HEK293 (cell line): ENCODE measurements at regions not wholly inside any gene's neighbourhood (a gene's known extent, or its start where the extent isn't known, plus 50 kb on each side); places are given as distances from the start of the nearest gene placed in this dataset.

Experiments used
- CTCF ChIA-PET: fragments of 350-600 bp; formaldehyde crosslinking; extraction: SDS; loops from one replicate; lab custom pipeline; 2021; ENCODE audit warnings: antibody characterized with exemption; lab: Yijun Ruan, JAX
- POLR2A ChIA-PET: fragments of 300-600 bp; formaldehyde crosslinking; extraction: SDS; loops from one replicate; lab custom pipeline; 2020; ENCODE audit warnings: antibody characterized with exemption, inconsistent platforms; lab: Yijun Ruan, JAX
- H3K27ac ChIP-seq: fragments of 200-500 bp; sonication (Bioruptor generic); 2 replicates; pipeline ENCODE4 v1.5.1; 2014; ENCODE audit warnings: low read depth, low read length, control low read depth, inconsistent platforms; ENCODE audit errors: extremely low read depth
- H3K36me3 ChIP-seq, 2 experiments: fragments of 200-500 bp in 1 of 2; sonication (Bioruptor generic) in 1 of 2; 1 replicate in 1 of 2; 2 replicates in 1 of 2; pipeline ENCODE4 v1.5.1; 2014 to 2017; ENCODE audit warnings: inconsistent platforms in 2 of 2, low read length in 2 of 2; ENCODE audit not compliant: control insufficient read depth in 2 of 2, insufficient read depth in 1 of 2
- H3K4me1 ChIP-seq: fragments of 200-500 bp; sonication (Bioruptor generic); 2 replicates; pipeline ENCODE4 v1.5.1; 2014; ENCODE audit warnings: mild to moderate bottlenecking, low read length, inconsistent platforms; ENCODE audit not compliant: control insufficient read depth, insufficient read depth
- H3K4me3 ChIP-seq: 2 replicates; pipeline ENCODE4 v1.5.1; 2011; ENCODE audit warnings: low read depth, mild to moderate bottlenecking, control low read depth, low read length, moderate library complexity
- H3K9me3 ChIP-seq: fragments of 200-500 bp; sonication (Bioruptor generic); 2 replicates; pipeline ENCODE4 v1.5.1; 2014; ENCODE audit warnings: low read depth, low read length, inconsistent platforms; ENCODE audit not compliant: control insufficient read depth, insufficient read depth
- IKZF3 ChIP-seq: fragments of 450-650 bp; IDR thresholded peaks from 2 replicates; pipeline ENCODE4 v1.5.0; 2018; ENCODE audit warnings: missing biosample characterization, mild to moderate bottlenecking, missing genetic modification characterization, moderate library complexity
- SETDB1 ChIP-seq: IDR thresholded peaks from one replicate; pipeline ENCODE4 v1.6.1; 2017; ENCODE audit warnings: mild to moderate bottlenecking, low read length, moderate library complexity, mixed read lengths; ENCODE audit not compliant: insufficient read length
- TRIM28 ChIP-seq: IDR thresholded peaks from 2 replicates; pipeline ENCODE4 v1.6.1; 2011; ENCODE audit warnings: low read length, control low read depth, borderline replicate concordance
- ZBTB17 ChIP-seq: fragments of 450-650 bp; formaldehyde crosslinking; IDR thresholded peaks from 2 replicates; pipeline ENCODE4 v1.5.1; 2016; ENCODE audit warnings: missing biosample characterization, missing genetic modification characterization
- ZNF146 ChIP-seq: fragments of 450-650 bp; formaldehyde crosslinking; IDR thresholded peaks from 2 replicates; pipeline ENCODE4 v1.5.1; 2016; ENCODE audit warnings: missing biosample characterization, missing genetic modification characterization
- ZNF221 ChIP-seq: fragments of 450-650 bp; formaldehyde crosslinking; IDR thresholded peaks from 2 replicates; pipeline ENCODE4 v1.5.1; 2017; ENCODE audit warnings: missing biosample characterization, missing genetic modification characterization, borderline replicate concordance
- ZNF239 ChIP-seq: fragments of 450-650 bp; formaldehyde crosslinking; IDR thresholded peaks from 2 replicates; pipeline ENCODE4 v1.5.1; 2016; ENCODE audit warnings: missing biosample characterization, missing genetic modification characterization
- ZNF248 ChIP-seq: fragments of 450-650 bp; formaldehyde crosslinking; IDR thresholded peaks from 2 replicates; pipeline ENCODE4 v1.5.1; 2017; ENCODE audit warnings: missing biosample characterization, missing genetic modification characterization
- ZNF416 ChIP-seq: fragments of 450-650 bp; formaldehyde crosslinking; IDR thresholded peaks from 2 replicates; pipeline ENCODE4 v1.5.1; 2016; ENCODE audit warnings: missing biosample characterization, missing genetic modification characterization
- ZNF529 ChIP-seq: fragments of 450-650 bp; formaldehyde crosslinking; IDR thresholded peaks from 2 replicates; pipeline ENCODE4 v1.5.1; 2017; ENCODE audit warnings: missing genetic modification characterization, missing biosample characterization; ENCODE audit not compliant: insufficient replicate concordance
- ZNF561 ChIP-seq: fragments of 450-650 bp; IDR thresholded peaks from 2 replicates; pipeline ENCODE4 v1.5.1; 2018; ENCODE audit warnings: missing biosample characterization, missing genetic modification characterization, borderline replicate concordance
- ZNF585B ChIP-seq: fragments of 450-650 bp; formaldehyde crosslinking; IDR thresholded peaks from 2 replicates; pipeline ENCODE4 v1.5.1; 2016; ENCODE audit warnings: missing biosample characterization, missing genetic modification characterization
- ZNF623 ChIP-seq: fragments of 450-650 bp; formaldehyde crosslinking; IDR thresholded peaks from 2 replicates; pipeline ENCODE4 v1.5.1; 2016; ENCODE audit warnings: missing biosample characterization, missing genetic modification characterization
- ZNF624 ChIP-seq: fragments of 450-650 bp; formaldehyde crosslinking; IDR thresholded peaks from 2 replicates; pipeline ENCODE4 v1.5.1; 2017; ENCODE audit warnings: missing biosample characterization, missing genetic modification characterization
- ZNF629 ChIP-seq: fragments of 450-650 bp; formaldehyde crosslinking; IDR thresholded peaks from 2 replicates; pipeline ENCODE4 v1.5.1; 2017; ENCODE audit warnings: missing biosample characterization, missing genetic modification characterization
- ZNF658 ChIP-seq: fragments of 450-650 bp; formaldehyde crosslinking; IDR thresholded peaks from 2 replicates; pipeline ENCODE4; 2016; ENCODE audit warnings: missing biosample characterization, missing genetic modification characterization
- ZNF776 ChIP-seq: fragments of 450-650 bp; formaldehyde crosslinking; IDR thresholded peaks from 2 replicates; pipeline ENCODE4 v1.5.0; 2017; ENCODE audit warnings: missing biosample characterization, missing genetic modification characterization, borderline replicate concordance
- ZNF791 ChIP-seq: fragments of 450-650 bp; formaldehyde crosslinking; IDR thresholded peaks from 2 replicates; pipeline ENCODE4 v1.5.1; 2016; ENCODE audit warnings: missing biosample characterization, missing genetic modification characterization
- TF ChIP-seq, protein P1 (sequence below): fragments of 450-650 bp; formaldehyde crosslinking; IDR thresholded peaks from 2 replicates; pipeline ENCODE4 v1.5.1; 2016; ENCODE audit warnings: missing biosample characterization, missing genetic modification characterization
- TF ChIP-seq, protein P2 (sequence below): fragments of 450-650 bp; formaldehyde crosslinking; IDR thresholded peaks from 2 replicates; pipeline ENCODE4 v1.5.1; 2016; ENCODE audit warnings: missing biosample characterization, missing genetic modification characterization, borderline replicate concordance
- TF ChIP-seq, protein P3 (sequence below): fragments of 450-650 bp; formaldehyde crosslinking; IDR thresholded peaks from 2 replicates; pipeline ENCODE4 v1.5.1; 2017; ENCODE audit warnings: missing biosample characterization, missing genetic modification characterization
- TF ChIP-seq, protein P4 (sequence below): fragments of 450-650 bp; formaldehyde crosslinking; IDR thresholded peaks from 2 replicates; pipeline ENCODE4 v1.5.1; 2016; ENCODE audit warnings: missing biosample characterization, missing genetic modification characterization
- TF ChIP-seq, protein P5 (sequence below): fragments of 450-650 bp; formaldehyde crosslinking; conservative IDR thresholded peaks from 2 replicates; pipeline ENCODE4 v1.5.1; 2016; ENCODE audit warnings: low read depth, missing biosample characterization, missing genetic modification characterization

DNA sequence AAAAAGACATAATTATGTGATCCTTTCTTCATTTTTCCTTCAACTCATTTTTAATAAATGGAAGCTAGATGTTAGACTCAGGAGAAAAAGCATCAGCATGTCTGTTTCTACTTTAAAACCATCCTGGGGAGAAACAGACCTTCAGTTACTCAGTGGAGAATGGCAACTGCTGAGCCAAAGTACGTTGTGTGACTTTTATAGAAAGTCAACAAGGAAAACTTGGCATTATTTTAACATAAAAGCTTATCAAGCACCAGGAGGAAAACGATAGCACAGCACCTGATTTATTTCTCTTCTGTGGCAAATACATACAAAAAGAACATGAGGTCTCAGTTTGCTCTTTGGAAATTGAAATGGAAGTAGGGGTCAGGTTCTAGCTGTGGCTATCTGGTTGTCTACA, 115.3 kb upstream of the RIPOR2 start:
- Histone ChIP-seq H3K36me3 (no peaks in the 10 kb centered on the region), H3K4me1 (no peaks in the 10 kb centered on the region; the same call in 1 of the 2 replicates), H3K9me3 (no peaks in the 10 kb centered on the region), H3K27ac (no peak overlapping the region), H3K4me3 (no peak overlapping the region)
- ChIA-PET POLR2A (no interaction called here), CTCF (no interaction called here)
- TF ChIP-seq SETDB1 = no peak
- TF ChIP-seq, protein P1, sequence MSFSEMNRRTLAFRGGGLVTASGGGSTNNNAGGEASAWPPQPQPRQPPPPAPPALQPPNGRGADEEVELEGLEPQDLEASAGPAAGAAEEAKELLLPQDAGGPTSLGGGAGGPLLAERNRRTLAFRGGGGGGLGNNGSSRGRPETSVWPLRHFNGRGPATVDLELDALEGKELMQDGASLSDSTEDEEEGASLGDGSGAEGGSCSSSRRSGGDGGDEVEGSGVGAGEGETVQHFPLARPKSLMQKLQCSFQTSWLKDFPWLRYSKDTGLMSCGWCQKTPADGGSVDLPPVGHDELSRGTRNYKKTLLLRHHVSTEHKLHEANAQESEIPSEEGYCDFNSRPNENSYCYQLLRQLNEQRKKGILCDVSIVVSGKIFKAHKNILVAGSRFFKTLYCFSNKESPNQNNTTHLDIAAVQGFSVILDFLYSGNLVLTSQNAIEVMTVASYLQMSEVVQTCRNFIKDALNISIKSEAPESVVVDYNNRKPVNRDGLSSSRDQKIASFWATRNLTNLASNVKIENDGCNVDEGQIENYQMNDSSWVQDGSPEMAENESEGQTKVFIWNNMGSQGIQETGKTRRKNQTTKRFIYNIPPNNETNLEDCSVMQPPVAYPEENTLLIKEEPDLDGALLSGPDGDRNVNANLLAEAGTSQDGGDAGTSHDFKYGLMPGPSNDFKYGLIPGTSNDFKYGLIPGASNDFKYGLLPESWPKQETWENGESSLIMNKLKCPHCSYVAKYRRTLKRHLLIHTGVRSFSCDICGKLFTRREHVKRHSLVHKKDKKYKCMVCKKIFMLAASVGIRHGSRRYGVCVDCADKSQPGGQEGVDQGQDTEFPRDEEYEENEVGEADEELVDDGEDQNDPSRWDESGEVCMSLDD = no peak
- TF ChIP-seq ZNF561 (tag by site-specific recombination) = no peak
- no peak for TF ChIP-seq ZNF658 (tag by site-specific recombination)
- TF ChIP-seq ZNF776 = no peak
- TF ChIP-seq IKZF3 (tag by site-specific recombination) = no peak
- TF ChIP-seq ZNF529 (tag by site-specific recombination) = no peak
- no peak for TF ChIP-seq ZNF248 (tag by site-specific recombination)
- TF ChIP-seq, protein P2, sequence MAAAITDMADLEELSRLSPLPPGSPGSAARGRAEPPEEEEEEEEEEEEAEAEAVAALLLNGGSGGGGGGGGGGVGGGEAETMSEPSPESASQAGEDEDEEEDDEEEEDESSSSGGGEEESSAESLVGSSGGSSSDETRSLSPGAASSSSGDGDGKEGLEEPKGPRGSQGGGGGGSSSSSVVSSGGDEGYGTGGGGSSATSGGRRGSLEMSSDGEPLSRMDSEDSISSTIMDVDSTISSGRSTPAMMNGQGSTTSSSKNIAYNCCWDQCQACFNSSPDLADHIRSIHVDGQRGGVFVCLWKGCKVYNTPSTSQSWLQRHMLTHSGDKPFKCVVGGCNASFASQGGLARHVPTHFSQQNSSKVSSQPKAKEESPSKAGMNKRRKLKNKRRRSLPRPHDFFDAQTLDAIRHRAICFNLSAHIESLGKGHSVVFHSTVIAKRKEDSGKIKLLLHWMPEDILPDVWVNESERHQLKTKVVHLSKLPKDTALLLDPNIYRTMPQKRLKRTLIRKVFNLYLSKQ (tag by site-specific recombination) = no peak
- TF ChIP-seq ZNF239 (tag by site-specific recombination) = no peak
- TF ChIP-seq ZNF623 (tag by site-specific recombination) = no peak
- no peak for TF ChIP-seq ZNF791 (tag by site-specific recombination)
- TF ChIP-seq ZNF146 (tag by site-specific recombination) = no peak
- no peak for TF ChIP-seq ZNF416
- TF ChIP-seq ZNF624 (tag by site-specific recombination) = no peak
- TF ChIP-seq, protein P3, sequence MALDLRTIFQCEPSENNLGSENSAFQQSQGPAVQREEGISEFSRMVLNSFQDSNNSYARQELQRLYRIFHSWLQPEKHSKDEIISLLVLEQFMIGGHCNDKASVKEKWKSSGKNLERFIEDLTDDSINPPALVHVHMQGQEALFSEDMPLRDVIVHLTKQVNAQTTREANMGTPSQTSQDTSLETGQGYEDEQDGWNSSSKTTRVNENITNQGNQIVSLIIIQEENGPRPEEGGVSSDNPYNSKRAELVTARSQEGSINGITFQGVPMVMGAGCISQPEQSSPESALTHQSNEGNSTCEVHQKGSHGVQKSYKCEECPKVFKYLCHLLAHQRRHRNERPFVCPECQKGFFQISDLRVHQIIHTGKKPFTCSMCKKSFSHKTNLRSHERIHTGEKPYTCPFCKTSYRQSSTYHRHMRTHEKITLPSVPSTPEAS (tag by site-specific recombination) = no peak
- TF ChIP-seq ZNF585B (tag by site-specific recombination) = no peak
- TF ChIP-seq, protein P4, sequence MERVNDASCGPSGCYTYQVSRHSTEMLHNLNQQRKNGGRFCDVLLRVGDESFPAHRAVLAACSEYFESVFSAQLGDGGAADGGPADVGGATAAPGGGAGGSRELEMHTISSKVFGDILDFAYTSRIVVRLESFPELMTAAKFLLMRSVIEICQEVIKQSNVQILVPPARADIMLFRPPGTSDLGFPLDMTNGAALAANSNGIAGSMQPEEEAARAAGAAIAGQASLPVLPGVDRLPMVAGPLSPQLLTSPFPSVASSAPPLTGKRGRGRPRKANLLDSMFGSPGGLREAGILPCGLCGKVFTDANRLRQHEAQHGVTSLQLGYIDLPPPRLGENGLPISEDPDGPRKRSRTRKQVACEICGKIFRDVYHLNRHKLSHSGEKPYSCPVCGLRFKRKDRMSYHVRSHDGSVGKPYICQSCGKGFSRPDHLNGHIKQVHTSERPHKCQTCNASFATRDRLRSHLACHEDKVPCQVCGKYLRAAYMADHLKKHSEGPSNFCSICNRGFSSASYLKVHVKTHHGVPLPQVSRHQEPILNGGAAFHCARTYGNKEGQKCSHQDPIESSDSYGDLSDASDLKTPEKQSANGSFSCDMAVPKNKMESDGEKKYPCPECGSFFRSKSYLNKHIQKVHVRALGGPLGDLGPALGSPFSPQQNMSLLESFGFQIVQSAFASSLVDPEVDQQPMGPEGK (tag by site-specific recombination) = no peak

DNA sequence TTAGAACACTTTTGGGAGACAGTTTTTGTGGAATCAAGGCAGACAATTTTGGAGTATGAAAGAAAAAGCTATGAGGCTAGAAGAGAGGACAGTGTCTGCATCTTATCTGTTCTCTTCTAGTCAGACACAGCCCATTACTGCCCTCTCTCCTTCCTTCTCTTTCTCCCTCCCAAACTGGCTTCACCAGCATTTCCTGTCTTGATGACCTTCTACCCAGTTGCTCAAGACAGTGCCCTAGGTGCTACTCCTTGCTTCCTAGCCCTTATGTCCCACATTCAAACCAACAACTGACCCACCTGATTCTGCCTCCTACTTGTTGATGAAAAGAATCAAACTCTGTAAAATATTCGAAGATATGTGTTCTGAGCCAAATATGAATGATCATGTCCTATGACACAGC, 116.4 kb upstream of the RIPOR2 start:
- H3K4me1 ChIP-seq = no peaks in the 10 kb centered on the region; the same call in 1 of the 2 replicates
- no peaks in the 10 kb centered on the region for H3K36me3 ChIP-seq
- ChIA-PET POLR2A (no interaction called here), CTCF (interaction anchor here (0.6 kb wide), 3 partner anchors 8 to 573 kb away, joined by 3 to 4 read pairs (median 3); no protein-coding TSS in a partner anchor)
- H3K4me3 ChIP-seq = no peak overlapping the region
- H3K9me3 ChIP-seq = no peaks in the 10 kb centered on the region
- no peak overlapping the region for H3K27ac ChIP-seq
- TF ChIP-seq ZNF629 (no peak), TRIM28 (no peak), ZBTB17 (no peak), ZNF239 (tag by site-specific recombination) (no peak), ZNF221 (no peak)
- TF ChIP-seq, protein P5, sequence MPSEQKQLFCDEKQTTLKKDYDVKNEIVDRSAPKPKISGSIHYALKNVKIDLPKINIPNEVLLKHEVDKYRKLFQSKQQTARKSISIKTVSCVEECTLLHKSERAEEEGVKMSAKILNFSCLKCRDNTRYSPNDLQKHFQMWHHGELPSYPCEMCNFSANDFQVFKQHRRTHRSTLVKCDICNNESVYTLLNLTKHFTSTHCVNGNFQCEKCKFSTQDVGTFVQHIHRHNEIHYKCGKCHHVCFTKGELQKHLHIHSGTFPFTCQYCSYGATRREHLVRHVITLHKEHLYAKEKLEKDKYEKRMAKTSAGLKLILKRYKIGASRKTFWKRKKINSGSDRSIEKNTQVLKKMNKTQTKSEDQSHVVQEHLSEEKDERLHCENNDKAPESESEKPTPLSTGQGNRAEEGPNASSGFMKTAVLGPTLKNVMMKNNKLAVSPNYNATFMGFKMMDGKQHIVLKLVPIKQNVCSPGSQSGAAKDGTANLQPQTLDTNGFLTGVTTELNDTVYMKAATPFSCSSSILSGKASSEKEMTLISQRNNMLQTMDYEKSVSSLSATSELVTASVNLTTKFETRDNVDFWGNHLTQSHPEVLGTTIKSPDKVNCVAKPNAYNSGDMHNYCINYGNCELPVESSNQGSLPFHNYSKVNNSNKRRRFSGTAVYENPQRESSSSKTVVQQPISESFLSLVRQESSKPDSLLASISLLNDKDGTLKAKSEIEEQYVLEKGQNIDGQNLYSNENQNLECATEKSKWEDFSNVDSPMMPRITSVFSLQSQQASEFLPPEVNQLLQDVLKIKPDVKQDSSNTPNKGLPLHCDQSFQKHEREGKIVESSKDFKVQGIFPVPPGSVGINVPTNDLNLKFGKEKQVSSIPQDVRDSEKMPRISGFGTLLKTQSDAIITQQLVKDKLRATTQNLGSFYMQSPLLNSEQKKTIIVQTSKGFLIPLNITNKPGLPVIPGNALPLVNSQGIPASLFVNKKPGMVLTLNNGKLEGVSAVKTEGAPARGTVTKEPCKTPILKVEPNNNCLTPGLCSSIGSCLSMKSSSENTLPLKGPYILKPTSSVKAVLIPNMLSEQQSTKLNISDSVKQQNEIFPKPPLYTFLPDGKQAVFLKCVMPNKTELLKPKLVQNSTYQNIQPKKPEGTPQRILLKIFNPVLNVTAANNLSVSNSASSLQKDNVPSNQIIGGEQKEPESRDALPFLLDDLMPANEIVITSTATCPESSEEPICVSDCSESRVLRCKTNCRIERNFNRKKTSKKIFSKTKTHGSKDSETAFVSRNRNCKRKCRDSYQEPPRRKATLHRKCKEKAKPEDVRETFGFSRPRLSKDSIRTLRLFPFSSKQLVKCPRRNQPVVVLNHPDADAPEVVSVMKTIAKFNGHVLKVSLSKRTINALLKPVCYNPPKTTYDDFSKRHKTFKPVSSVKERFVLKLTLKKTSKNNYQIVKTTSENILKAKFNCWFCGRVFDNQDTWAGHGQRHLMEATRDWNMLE (tag by site-specific recombination) = no peak
